Skin epidermis (tissue), 12 donors: ENCODE measurements at regions not wholly inside any gene's neighbourhood (a gene's known extent, or its start where the extent isn't known, plus 50 kb on each side); places are given as distances from the start of the nearest gene placed in this dataset.
"Not testable (repeated sequence)": the region's sequence is repeated elsewhere in the genome, so short reads cannot be mapped to it uniquely, and the experiment has no call there.

Experiments
- H3K27ac ChIP-seq, 21 experiments: fragments of 200-600 bp; sonication (generic) in 11 of 21; one replicate each; pipeline ENCODE4 v1.5.0; 2020; ENCODE audit warnings: mild to moderate bottlenecking in 3 of 21, inconsistent platforms in 2 of 21, moderate library complexity in 2 of 21
- H3K4me3 ChIP-seq, 7 experiments: fragments of 200-600 bp; sonication (generic) in 2 of 7; one replicate each; pipeline ENCODE4 v1.5.0; 2020; ENCODE audit warnings: inconsistent platforms in 2 of 7, mild to moderate bottlenecking in 2 of 7, moderate library complexity in 1 of 7

- H3K27ac ChIP-seq, result no peak overlapping the region
- H3K4me3 ChIP-seq, result no peak overlapping the region
Measured at GRCh38 chr14:86761611-86762010, 1231.4 kb downstream of the GALC start.

GRCh38 chr14:86756521-86757190, 1226.7 kb downstream of the FLRT2 start:
- no peak overlapping the region for H3K27ac ChIP-seq
- H3K4me3 ChIP-seq, result no peak overlapping the region

GRCh38 chr14:86750488-86750887, 1220.5 kb downstream of the FLRT2 start:
- not testable (repeated sequence) for H3K4me3 ChIP-seq, H3K27ac ChIP-seq

GRCh38 chr14:86739761-86740160, 1209.8 kb downstream of the FLRT2 start:
- no peak overlapping the region for H3K4me3 ChIP-seq

GRCh38 chr14:86731427-86731826, 1201.5 kb downstream of the FLRT2 start:
- not testable (repeated sequence) for H3K27ac ChIP-seq, H3K4me3 ChIP-seq

More at GRCh38 chr14:86739761-86740160, 1209.8 kb downstream of the FLRT2 start:
- H3K27ac ChIP-seq, result no peak overlapping the region

GRCh38 chr14:86723254-86723624, 1193.3 kb downstream of the FLRT2 start:
- H3K27ac ChIP-seq, result no peak overlapping the region
- no peak overlapping the region for H3K4me3 ChIP-seq

GRCh38 chr14:86722612-86723253, 1192.8 kb downstream of the FLRT2 start:
- Histone ChIP-seq H3K4me3 (no peak overlapping the region), H3K27ac (no peak overlapping the region)

- Histone ChIP-seq H3K27ac (no peak overlapping the region), H3K4me3 (no peak overlapping the region)
Measured at GRCh38 chr14:86714575-86714974, 1184.6 kb downstream of the FLRT2 start.

GRCh38 chr14:86714153-86714552, 1184.2 kb downstream of the FLRT2 start:
- no peak overlapping the region for H3K4me3 ChIP-seq
- H3K27ac ChIP-seq, result no peak overlapping the region

GRCh38 chr14:86712727-86713126, 1182.8 kb downstream of the FLRT2 start:
- no peak overlapping the region for H3K4me3 ChIP-seq
- no peak overlapping the region for H3K27ac ChIP-seq

GRCh38 chr14:86712176-86712575, 1182.2 kb downstream of the FLRT2 start:
- Histone ChIP-seq H3K27ac (no peak overlapping the region), H3K4me3 (no peak overlapping the region)

GRCh38 chr14:86708846-86709339, 1178.9 kb downstream of the FLRT2 start:
- Histone ChIP-seq H3K4me3 (no peak overlapping the region), H3K27ac (no peak overlapping the region)

- H3K4me3 ChIP-seq, result no peak overlapping the region
Measured at GRCh38 chr14:86707071-86707470, 1177.1 kb downstream of the FLRT2 start.

GRCh38 chr14:86683561-86683960, 1153.6 kb downstream of the FLRT2 start:
- H3K27ac ChIP-seq, result no peak overlapping the region

More at GRCh38 chr14:86707071-86707470, 1177.1 kb downstream of the FLRT2 start:
- no peak overlapping the region for H3K27ac ChIP-seq

GRCh38 chr14:86675059-86675458, 1145.1 kb downstream of the FLRT2 start:
- no peak overlapping the region for H3K27ac ChIP-seq
- no peak overlapping the region for H3K4me3 ChIP-seq

More at GRCh38 chr14:86683561-86683960, 1153.6 kb downstream of the FLRT2 start:
- H3K4me3 ChIP-seq, result no peak overlapping the region

- no peak overlapping the region for H3K27ac ChIP-seq
Measured at GRCh38 chr14:86673523-86673969, 1143.6 kb downstream of the FLRT2 start.

GRCh38 chr14:86672080-86672479, 1142.1 kb downstream of the FLRT2 start:
- H3K4me3 ChIP-seq, result no peak overlapping the region
- no peak overlapping the region for H3K27ac ChIP-seq

More at GRCh38 chr14:86673523-86673969, 1143.6 kb downstream of the FLRT2 start:
- no peak overlapping the region for H3K4me3 ChIP-seq

GRCh38 chr14:86665975-86666374, 1136.0 kb downstream of the FLRT2 start:
- Histone ChIP-seq H3K4me3 (no peak overlapping the region), H3K27ac (no peak overlapping the region)

GRCh38 chr14:86662334-86662733, 1132.4 kb downstream of the FLRT2 start:
- H3K4me3 ChIP-seq, result no peak overlapping the region
- no peak overlapping the region for H3K27ac ChIP-seq

- Histone ChIP-seq H3K27ac (no peak overlapping the region), H3K4me3 (no peak overlapping the region)
Measured at GRCh38 chr14:86654558-86655184, 1124.7 kb downstream of the FLRT2 start.

- Histone ChIP-seq H3K4me3 (no peak overlapping the region), H3K27ac (no peak overlapping the region)
Measured at GRCh38 chr14:86652526-86652925, 1122.6 kb downstream of the FLRT2 start.
